SH-SY5Y (cell line): ENCODE measurements at regions not wholly inside any gene's neighbourhood (a gene's known extent, or its start where the extent isn't known, plus 50 kb on each side); places are given as distances from the start of the nearest gene placed in this dataset.

Experiments
- GATA2 ChIP-seq: IDR thresholded peaks from 2 replicates; pipeline ENCODE4 v1.6.1; 2011; ENCODE audit warnings: mild to moderate bottlenecking, low read depth, low read length
- GATA3 ChIP-seq: IDR thresholded peaks from 2 replicates; pipeline ENCODE4 v1.6.1; 2011; ENCODE audit warnings: low read depth, mild to moderate bottlenecking, low read length, moderate library complexity

GRCh38 chr20:52921340-52921739 lies 50.8 kb upstream of the TSHZ2 start:
- TF ChIP-seq GATA3 (no peak), GATA2 (no peak)

- no peak for TF ChIP-seq GATA3
- no peak for TF ChIP-seq GATA2
These were observed 53.8 kb upstream of the TSHZ2 start for GRCh38 chr20:52918311-52918710.

GRCh38 chr20:52915564-52915963 lies 56.6 kb upstream of the TSHZ2 start:
- TF ChIP-seq GATA3 (no peak), GATA2 (no peak)

GRCh38 chr20:52914870-52915269 lies 57.3 kb upstream of the TSHZ2 start:
- no peak for TF ChIP-seq GATA3
- no peak for TF ChIP-seq GATA2

- TF ChIP-seq GATA2 (peak; percentile 13; the same call in 1 of the 2 replicates), GATA3 (no peak)
These were observed 58.3 kb upstream of the TSHZ2 start for GRCh38 chr20:52913650-52914387.

- no peak for TF ChIP-seq GATA3
- TF ChIP-seq GATA2: no peak
These were observed 66.7 kb upstream of the TSHZ2 start for GRCh38 chr20:52905241-52905994.

- TF ChIP-seq GATA2 (no peak), GATA3 (no peak)
These were observed 67.3 kb upstream of the TSHZ2 start for GRCh38 chr20:52904837-52905236.

- TF ChIP-seq GATA3 (no peak), GATA2 (no peak)
These were observed 73.0 kb upstream of the TSHZ2 start for GRCh38 chr20:52899041-52899608.

- no peak for TF ChIP-seq GATA3
- TF ChIP-seq GATA2: no peak
These were observed 75.8 kb upstream of the TSHZ2 start for GRCh38 chr20:52896348-52896747.

GRCh38 chr20:52895701-52896100 lies 76.5 kb upstream of the TSHZ2 start:
- TF ChIP-seq GATA2: peak; percentile 81
- TF ChIP-seq GATA3: peak; percentile 74

- TF ChIP-seq GATA2 (no peak), GATA3 (no peak)
These were observed 76.9 kb upstream of the TSHZ2 start for GRCh38 chr20:52895235-52895634.

GRCh38 chr20:52893498-52893897 lies 78.7 kb upstream of the TSHZ2 start:
- TF ChIP-seq GATA3: no peak
- no peak for TF ChIP-seq GATA2

GRCh38 chr20:52892023-52892422 lies 80.1 kb upstream of the TSHZ2 start:
- no peak for TF ChIP-seq GATA3
- TF ChIP-seq GATA2: no peak

- TF ChIP-seq GATA3 (no peak), GATA2 (no peak)
These were observed 82.0 kb upstream of the TSHZ2 start for GRCh38 chr20:52890130-52890529.

GRCh38 chr20:52889225-52889624 lies 82.9 kb upstream of the TSHZ2 start:
- TF ChIP-seq GATA3 (no peak), GATA2 (no peak)
